ENCODE measurements at regions not wholly inside any gene's neighbourhood (a gene's known extent, or its start where the extent isn't known, plus 50 kb on each side); places are given as distances from the start of the nearest gene placed in this dataset.
"Not testable (repeated sequence)": the region's sequence is repeated elsewhere in the genome, so short reads cannot be mapped to it uniquely, and the experiment has no call there.

GRCh38 chr2:89820248-89820647 is 1128.8 kb downstream of the RPIA start:
- no peak for DNase-seq
- intact Hi-C loops (cut with DNase I; ENCODE audit: low total_unique reads), result no loop called here
- no peak overlapping the region for H3K4me3 ChIP-seq
- no peaks in the 10 kb centered on the region for H3K36me3 ChIP-seq
- H3K27ac ChIP-seq, result no peak overlapping the region
- no peak for TF ChIP-seq POLR2A (IDR thresholded peaks at IDR 0.05)
- TF ChIP-seq CTCF (IDR thresholded peaks at IDR 0.05), result no peak
- no peak for TF ChIP-seq POLR2AphosphoS5 (IDR thresholded peaks at IDR 0.05)
- TF ChIP-seq EP300 (IDR thresholded peaks at IDR 0.05), result no peak
- H3K9me3 ChIP-seq, result peaks cover 0 to 97% (median 57%) of the 10 kb centered on the region in 4 donors
- H3K27me3 ChIP-seq, result no peaks in the 10 kb centered on the region
- no peaks in the 10 kb centered on the region for H3K4me1 ChIP-seq
- WGBS, 5 donors, result 68 to 73% (median 70%) methylated on average over 9 of the region's 9 CpGs

- no peaks in the 10 kb centered on the region for H3K4me1 ChIP-seq
- no peak for TF ChIP-seq POLR2AphosphoS5 (IDR thresholded peaks at IDR 0.05)
- TF ChIP-seq EP300 (IDR thresholded peaks at IDR 0.05), result no peak
- TF ChIP-seq POLR2A (IDR thresholded peaks at IDR 0.05), result no peak
- TF ChIP-seq CTCF (IDR thresholded peaks at IDR 0.05), result no peak
- no peak overlapping the region for H3K27ac ChIP-seq
- peaks cover 0 to 97% (median 55%) of the 10 kb centered on the region in 4 donors for H3K9me3 ChIP-seq
- intact Hi-C loops (cut with DNase I; ENCODE audit: low total_unique reads), result no loop called here
- no peak overlapping the region for H3K4me3 ChIP-seq
- H3K36me3 ChIP-seq, result no peaks in the 10 kb centered on the region
- DNase-seq, result no peak
- no peaks in the 10 kb centered on the region for H3K27me3 ChIP-seq
- WGBS, 5 donors, result 67 to 70% (median 68%) methylated on average over 8 of the region's 8 CpGs
These were observed 1130.0 kb downstream of the RPIA start for GRCh38 chr2:89821455-89821945.

GRCh38 chr2:89822342-89822741 is 1130.9 kb downstream of the RPIA start:
- WGBS, 5 donors, result 73 to 80% (median 75%) methylated on average over 11 of the region's 11 CpGs
- DNase-seq; intact Hi-C loops (cut with DNase I; ENCODE audit: low total_unique reads); H3K4me1 ChIP-seq; H3K36me3 ChIP-seq; H3K27me3 ChIP-seq; H3K4me3 ChIP-seq; H3K27ac ChIP-seq: not testable (repeated sequence)
- H3K9me3 ChIP-seq, result peaks cover 0 to 90% (median 54%) of the 10 kb centered on the region in 4 donors

- TF ChIP-seq POLR2A (IDR thresholded peaks at IDR 0.05) (no peak), POLR2AphosphoS5 (IDR thresholded peaks at IDR 0.05) (no peak), EP300 (IDR thresholded peaks at IDR 0.05) (no peak), CTCF (IDR thresholded peaks at IDR 0.05) (no peak)
- no peaks in the 10 kb centered on the region for H3K36me3 ChIP-seq
- H3K4me1 ChIP-seq, result no peaks in the 10 kb centered on the region
- WGBS, 5 donors, result 60 to 71% (median 65%) methylated on average over 5 of the region's 5 CpGs
- peaks cover 0 to 78% (median 48%) of the 10 kb centered on the region in 4 donors for H3K9me3 ChIP-seq
- no peak for DNase-seq
- no peak overlapping the region for H3K4me3 ChIP-seq
- intact Hi-C loops (cut with DNase I; ENCODE audit: low total_unique reads), result no loop called here
- no peaks in the 10 kb centered on the region for H3K27me3 ChIP-seq
- no peak overlapping the region for H3K27ac ChIP-seq
These were observed 1132.1 kb downstream of the RPIA start for GRCh38 chr2:89823556-89823955.

- WGBS, 5 donors, result 75 to 81% (median 80%) methylated on average over 8 of the region's 8 CpGs
- H3K9me3 ChIP-seq, result peaks cover 0 to 63% (median 37%) of the 10 kb centered on the region in 4 donors
- H3K4me3 ChIP-seq, result no peak overlapping the region
These were observed 1133.6 kb downstream of the RPIA start for GRCh38 chr2:89825034-89825433.

GRCh38 chr2:89826741-89827140 is 1135.3 kb downstream of the RPIA start:
- H3K36me3 ChIP-seq; H3K27ac ChIP-seq; H3K4me3 ChIP-seq; H3K4me1 ChIP-seq; H3K27me3 ChIP-seq; DNase-seq; intact Hi-C loops (cut with DNase I; ENCODE audit: low total_unique reads): not testable (repeated sequence)
- H3K9me3 ChIP-seq, result peaks cover 0 to 46% (median 30%) of the 10 kb centered on the region in 4 donors
- 71 to 80% (median 75%) methylated on average over 9 of the region's 9 CpGs for WGBS, 5 donors

More at GRCh38 chr2:89825034-89825433, 1133.6 kb downstream of the RPIA start:
- Histone ChIP-seq H3K27me3 (no peaks in the 10 kb centered on the region), H3K27ac (no peak overlapping the region), H3K36me3 (no peaks in the 10 kb centered on the region), H3K4me1 (no peaks in the 10 kb centered on the region)
- TF ChIP-seq CTCF (IDR thresholded peaks at IDR 0.05) (no peak), POLR2AphosphoS5 (IDR thresholded peaks at IDR 0.05) (no peak), EP300 (IDR thresholded peaks at IDR 0.05) (no peak), POLR2A (IDR thresholded peaks at IDR 0.05) (no peak)
- no peak for DNase-seq
- intact Hi-C loops (cut with DNase I; ENCODE audit: low total_unique reads), result no loop called here

- intact Hi-C loops (cut with DNase I; ENCODE audit: low total_unique reads); H3K4me1 ChIP-seq: not testable (repeated sequence)
- 55 to 61% (median 57%) methylated on average over 2 of the region's 2 CpGs for WGBS, 5 donors
These were observed 1136.4 kb downstream of the RPIA start for GRCh38 chr2:89827829-89828228.

GRCh38 chr2:89828416-89828815 is 1136.9 kb downstream of the RPIA start:
- intact Hi-C loops (cut with DNase I; ENCODE audit: low total_unique reads); H3K36me3 ChIP-seq; H3K27ac ChIP-seq; H3K27me3 ChIP-seq; H3K4me3 ChIP-seq; H3K4me1 ChIP-seq; DNase-seq: not testable (repeated sequence)
- H3K9me3 ChIP-seq, result peaks cover 0 to 29% (median 22%) of the 10 kb centered on the region in 4 donors
- WGBS, 5 donors, result 62 to 72% (median 68%) methylated on average over 4 of the region's 4 CpGs

More at GRCh38 chr2:89827829-89828228, 1136.4 kb downstream of the RPIA start:
- peaks cover 0 to 35% (median 24%) of the 10 kb centered on the region in 4 donors for H3K9me3 ChIP-seq
- DNase-seq, H3K27me3 ChIP-seq, H3K36me3 ChIP-seq, H3K4me3 ChIP-seq, H3K27ac ChIP-seq: not testable (repeated sequence)

Data from stomach (tissue), 8 donors.